Hepatocyte (in vitro differentiated cells): ENCODE measurements at regions not wholly inside any gene's neighbourhood (a gene's known extent, or its start where the extent isn't known, plus 50 kb on each side); places are given as distances from the start of the nearest gene placed in this dataset.

ENCODE experiments used
- DNase-seq: peaks from one replicate; pipeline ENCODE4 v3.0.0-alpha.2; 2016; ENCODE audit warnings: low spot score
- H2AFZ ChIP-seq: fragments of 200-600 bp; sonication (generic); 2 replicates; pipeline ENCODE4 v1.6.0; 2016; ENCODE audit warnings: antibody characterized with exemption, mild to moderate bottlenecking
- H3K27ac ChIP-seq: fragments of 200-600 bp; sonication (generic); 2 replicates; pipeline ENCODE4 v1.5.1; 2016; ENCODE audit warnings: mild to moderate bottlenecking
- H3K27me3 ChIP-seq: fragments of 200-600 bp; sonication (generic); 2 replicates; pipeline ENCODE4 v1.6.1; 2016
- H3K36me3 ChIP-seq: fragments of 200-600 bp; sonication (generic); replicated peaks from 2 replicates; pipeline ENCODE4 v1.5.1; 2016; ENCODE audit warnings: low read depth; ENCODE audit not compliant: insufficient read depth
- H3K4me1 ChIP-seq: fragments of 200-600 bp; sonication (generic); 2 replicates; pipeline ENCODE4 v1.5.1; 2016; ENCODE audit warnings: mild to moderate bottlenecking, moderate library complexity; ENCODE audit not compliant: insufficient read depth
- H3K4me2 ChIP-seq: fragments of 200-600 bp; sonication (generic); 2 replicates; pipeline ENCODE4 v1.6.0; 2016
- H3K4me3 ChIP-seq: fragments of 200-600 bp; sonication (generic); 2 replicates; pipeline ENCODE4 v1.5.1; 2016; ENCODE audit warnings: mild to moderate bottlenecking
- H3K79me2 ChIP-seq: fragments of 200-600 bp; sonication (generic); 2 replicates; pipeline ENCODE4 v1.6.0; 2017; ENCODE audit warnings: mild to moderate bottlenecking
- H3K9me2 ChIP-seq: fragments of 200-600 bp; sonication (generic); replicated peaks from 2 replicates; pipeline ENCODE4 v1.6.0; 2017; ENCODE audit warnings: mild to moderate bottlenecking; ENCODE audit not compliant: insufficient read depth
- H3K9me3 ChIP-seq: fragments of 200-600 bp; sonication (generic); 2 replicates; pipeline ENCODE4 v1.5.1; 2016; ENCODE audit warnings: low read depth, mild to moderate bottlenecking
- H4K20me1 ChIP-seq: fragments of 200-600 bp; sonication (generic); 2 replicates; pipeline ENCODE4 v1.6.0; 2016; ENCODE audit warnings: mild to moderate bottlenecking; ENCODE audit not compliant: insufficient read depth, poor library complexity, severe bottlenecking
- CTCF ChIP-seq: fragments of 200-600 bp; sonication (generic); IDR thresholded peaks from 2 replicates; pipeline ENCODE4 v1.5.1; 2016; ENCODE audit warnings: antibody characterized with exemption, mild to moderate bottlenecking; ENCODE audit not compliant: poor library complexity
- EZH2 ChIP-seq: fragments of 200-600 bp; sonication (generic); IDR thresholded peaks from 2 replicates; pipeline ENCODE4 v1.6.1; 2016; ENCODE audit warnings: antibody characterized with exemption, mild to moderate bottlenecking, borderline replicate concordance
- EZH2phosphoT487 ChIP-seq: fragments of 200-600 bp; sonication (generic); IDR thresholded peaks from one replicate; pipeline ENCODE4 v1.6.1; 2018; ENCODE audit warnings: antibody characterized with exemption, mild to moderate bottlenecking, low read depth, moderate library complexity; ENCODE audit not compliant: unreplicated experiment, severe bottlenecking
- WGBS: methylation state at CpG from one replicate; pipeline ENCODE4 v1.1.6; 2016; ENCODE audit warnings: low lambda C conversion rate; ENCODE audit errors: missing lambda C conversion rate; 5-methylcytosine and 5-hydroxymethylcytosine counted together

GRCh38 chr21:15132781-15133180, 68.0 kb upstream of the NRIP1 start:
- no peak overlapping the region for H3K27ac ChIP-seq
- no peak for TF ChIP-seq EZH2
- TF ChIP-seq CTCF = no peak
- no peak for TF ChIP-seq EZH2phosphoT487
- H4K20me1 ChIP-seq = no peaks in the 10 kb centered on the region
- H3K4me3 ChIP-seq = no peak overlapping the region
- H3K9me3 ChIP-seq = no peaks in the 10 kb centered on the region
- DNase-seq = no peak
- no peaks in the 10 kb centered on the region for H3K4me1 ChIP-seq
- no peaks in the 10 kb centered on the region for H3K27me3 ChIP-seq
- no peak overlapping the region for H3K4me2 ChIP-seq
- H2AFZ ChIP-seq = no peak overlapping the region
- no peaks in the 10 kb centered on the region for H3K9me2 ChIP-seq
- no peaks in the 10 kb centered on the region for H3K36me3 ChIP-seq
- H3K79me2 ChIP-seq = no peaks in the 10 kb centered on the region
- 92% methylated on average over 7 of the region's 7 CpGs for WGBS

- H3K4me2 ChIP-seq = no peak overlapping the region
- no peaks in the 10 kb centered on the region for H3K9me3 ChIP-seq
- no peaks in the 10 kb centered on the region for H3K9me2 ChIP-seq
- H3K27me3 ChIP-seq = no peaks in the 10 kb centered on the region
- H3K36me3 ChIP-seq = no peaks in the 10 kb centered on the region
- DNase-seq = no peak
- H2AFZ ChIP-seq = no peak overlapping the region
- H3K4me1 ChIP-seq = peaks cover 18% of the 10 kb centered on the region
- H3K4me3 ChIP-seq = no peak overlapping the region
- no peaks in the 10 kb centered on the region for H3K79me2 ChIP-seq
- no peaks in the 10 kb centered on the region for H4K20me1 ChIP-seq
- 90% methylated on average over 7 of the region's 7 CpGs for WGBS
- no peak overlapping the region for H3K27ac ChIP-seq
- TF ChIP-seq EZH2 = no peak
These were observed 70.1 kb upstream of the NRIP1 start for GRCh38 chr21:15134701-15135470.

GRCh38 chr21:15135867-15136629, 71.2 kb upstream of the NRIP1 start:
- WGBS = 94% methylated on average over 3 of the region's 3 CpGs
- DNase-seq = no peak
- no peak overlapping the region for H3K4me2 ChIP-seq

More at GRCh38 chr21:15135867-15136629, 71.2 kb upstream of the NRIP1 start:
- H2AFZ ChIP-seq = no peak overlapping the region
- TF ChIP-seq EZH2 = no peak
- no peak for TF ChIP-seq EZH2phosphoT487
- no peak for TF ChIP-seq CTCF
- no peaks in the 10 kb centered on the region for H3K27me3 ChIP-seq
- H3K9me3 ChIP-seq = no peaks in the 10 kb centered on the region
- no peaks in the 10 kb centered on the region for H3K79me2 ChIP-seq
- H3K4me1 ChIP-seq = peaks cover 25% of the 10 kb centered on the region
- no peaks in the 10 kb centered on the region for H3K36me3 ChIP-seq
- H3K9me2 ChIP-seq = no peaks in the 10 kb centered on the region
- H3K4me3 ChIP-seq = no peak overlapping the region
- no peaks in the 10 kb centered on the region for H4K20me1 ChIP-seq
- H3K27ac ChIP-seq = no peak overlapping the region
